ENCODE measurements at regions not wholly inside any gene's neighbourhood (a gene's known extent, or its start where the extent isn't known, plus 50 kb on each side); places are given as distances from the start of the nearest gene placed in this dataset.

GRCh38 chr7:119555788-119556187, 717.2 kb upstream of the KCND2 start:
- Histone ChIP-seq H2AFZ (ENCODE audit: control insufficient read depth, low read length) (no peak overlapping the region), H3K36me3 (ENCODE audit: control insufficient read depth in 2 of 2, extremely low read depth in 1 of 2, insufficient read depth in 2 of 2, low read length in 2 of 2) (no peaks in the 10 kb centered on the region), H3K9ac (ENCODE audit: control insufficient read depth, extremely low read depth, insufficient read depth, low read length) (no peak overlapping the region), H3K4me1 (ENCODE audit: control insufficient read depth, extremely low read depth, insufficient read depth, low read length) (no peaks in the 10 kb centered on the region), H3K4me3 (ENCODE audit: control insufficient read depth in 2 of 3, extremely low read depth in 1 of 3, insufficient read depth in 2 of 3, low read depth in 1 of 3, low read length in 3 of 3) (no peak overlapping the region), H3K27ac (ENCODE audit: control insufficient read depth, insufficient read depth, low read length) (no peak overlapping the region), H4K20me1 (ENCODE audit: control insufficient read depth, extremely low read depth, insufficient read depth, low read length) (no peaks in the 10 kb centered on the region), H3K9me1 (ENCODE audit: control insufficient read depth, extremely low read depth, insufficient read depth, low read length) (no peaks in the 10 kb centered on the region), H3K27me3 (ENCODE audit: control insufficient read depth, extremely low read depth, insufficient read depth, low read length) (no peaks in the 10 kb centered on the region), H3K9me3 (ENCODE audit: control insufficient read depth, low read depth, low read length) (no peaks in the 10 kb centered on the region), H3K79me2 (ENCODE audit: control insufficient read depth, insufficient read depth, low read length) (no peaks in the 10 kb centered on the region), H3K4me2 (ENCODE audit: control insufficient read depth, extremely low read depth, insufficient read depth, low read depth, low read length) (no peak overlapping the region)
- DNase-seq (ENCODE audit: low read depth, low spot score) (no peak), FAIRE-seq (no peak)
- dilution Hi-C loops (cut with MboI; ENCODE audit: extremely low pct_ligation_motif_present, low sequenced_read_pairs) = no loop called here
- no peak for TF ChIP-seq EZH2 (IDR thresholded peaks at IDR 0.05; ENCODE audit: low read length)
- TF ChIP-seq CTCF (optimal IDR thresholded peaks at IDR 0.05 in 1 of 3, IDR thresholded peaks at IDR 0.05 in 1 of 3, conservative IDR thresholded peaks at IDR 0.05 in 1 of 3; ENCODE audit: extremely low read depth in 1 of 3, insufficient read depth in 2 of 3, low read length in 3 of 3) = no peak

GRCh38 chr7:119556436-119556835, 716.5 kb upstream of the KCND2 start:
- Histone ChIP-seq H4K20me1 (ENCODE audit: control insufficient read depth, extremely low read depth, insufficient read depth, low read length) (no peaks in the 10 kb centered on the region), H2AFZ (ENCODE audit: control insufficient read depth, low read length) (no peak overlapping the region), H3K27ac (ENCODE audit: control insufficient read depth, insufficient read depth, low read length) (no peak overlapping the region), H3K4me2 (ENCODE audit: control insufficient read depth, extremely low read depth, insufficient read depth, low read depth, low read length) (no peak overlapping the region), H3K4me3 (ENCODE audit: control insufficient read depth in 2 of 3, extremely low read depth in 1 of 3, insufficient read depth in 2 of 3, low read depth in 1 of 3, low read length in 3 of 3) (no peak overlapping the region), H3K9me1 (ENCODE audit: control insufficient read depth, extremely low read depth, insufficient read depth, low read length) (no peaks in the 10 kb centered on the region), H3K79me2 (ENCODE audit: control insufficient read depth, insufficient read depth, low read length) (no peaks in the 10 kb centered on the region), H3K4me1 (ENCODE audit: control insufficient read depth, extremely low read depth, insufficient read depth, low read length) (no peaks in the 10 kb centered on the region), H3K36me3 (ENCODE audit: control insufficient read depth in 2 of 2, extremely low read depth in 1 of 2, insufficient read depth in 2 of 2, low read length in 2 of 2) (no peaks in the 10 kb centered on the region), H3K9me3 (ENCODE audit: control insufficient read depth, low read depth, low read length) (no peaks in the 10 kb centered on the region), H3K9ac (ENCODE audit: control insufficient read depth, extremely low read depth, insufficient read depth, low read length) (no peak overlapping the region), H3K27me3 (ENCODE audit: control insufficient read depth, extremely low read depth, insufficient read depth, low read length) (no peaks in the 10 kb centered on the region)
- FAIRE-seq (no peak), DNase-seq (ENCODE audit: low read depth, low spot score) (no peak)
- no peak for TF ChIP-seq EZH2 (IDR thresholded peaks at IDR 0.05; ENCODE audit: low read length)
- TF ChIP-seq CTCF (optimal IDR thresholded peaks at IDR 0.05 in 1 of 3, IDR thresholded peaks at IDR 0.05 in 1 of 3, conservative IDR thresholded peaks at IDR 0.05 in 1 of 3; ENCODE audit: extremely low read depth in 1 of 3, insufficient read depth in 2 of 3, low read length in 3 of 3) = no peak
- dilution Hi-C loops (cut with MboI; ENCODE audit: extremely low pct_ligation_motif_present, low sequenced_read_pairs) = no loop called here

Data from keratinocyte (primary cell).